Right lobe of liver (tissue), 4 donors: ENCODE measurements at regions not wholly inside any gene's neighbourhood (a gene's known extent, or its start where the extent isn't known, plus 50 kb on each side); places are given as distances from the start of the nearest gene placed in this dataset.

Source experiments
- CTCF ChIP-seq, 4 donors: fragments of 200-600 bp in 3 of 4; fragments of 450-650 bp in 1 of 4; IDR thresholded peaks; one replicate each; pipeline versions ENCODE4 v1.5.1 to v1.8.0; 2016 to 2022; ENCODE audit warnings: antibody characterized with exemption in 4 of 4, mild to moderate bottlenecking in 2 of 4
- POLR2A ChIP-seq: fragments of 450-650 bp; IDR thresholded peaks from one replicate; pipeline ENCODE4 v1.6.1; 2017; ENCODE audit warnings: antibody characterized with exemption, mild to moderate bottlenecking
- donor health status: DM: no; HTN: no; CAD: no.
- donor health status: DM: no; HTN: no; CAD: no.
- donor health status: DM: no; HTN: yes; CAD: no.

- TF ChIP-seq CTCF (IDR thresholded peaks at IDR 0.05), result no peak
- TF ChIP-seq POLR2A, result no peak
These were observed 484.4 kb upstream of the REG3G start for GRCh38 chr2:78541088-78541450.
